NCI-H1105 treated with DMSO at 0.1 percent for 48 hours (cell line): ENCODE measurements at regions not wholly inside any gene's neighbourhood (a gene's known extent, or its start where the extent isn't known, plus 50 kb on each side); places are given as distances from the start of the nearest gene placed in this dataset.

Experiments used
- DNase-seq: peaks from one replicate; lab custom pipeline; 2025; lab: John Stamatoyannopoulos, UW

GRCh38 chr15:37581866-37582532, 352.4 kb upstream of the TMCO5A start:
- DNase-seq, result no peak

- DNase-seq, result no peak
Measured at GRCh38 chr15:37582852-37583251, 351.6 kb upstream of the TMCO5A start.

GRCh38 chr15:37586011-37586583, 348.3 kb upstream of the TMCO5A start:
- no peak for DNase-seq

GRCh38 chr15:37586976-37587375, 347.5 kb upstream of the TMCO5A start:
- no peak for DNase-seq

GRCh38 chr15:37594417-37594816, 340.0 kb upstream of the TMCO5A start:
- DNase-seq, result no peak

- no peak for DNase-seq
Measured at GRCh38 chr15:37595426-37595970, 338.9 kb upstream of the TMCO5A start.

- no peak for DNase-seq
Measured at GRCh38 chr15:37599156-37599555, 335.3 kb upstream of the TMCO5A start.

GRCh38 chr15:37616215-37616614, 318.2 kb upstream of the TMCO5A start:
- DNase-seq, result no peak

- no peak for DNase-seq
Measured at GRCh38 chr15:37618353-37618752, 316.1 kb upstream of the TMCO5A start.

GRCh38 chr15:37619358-37620042, 314.9 kb upstream of the TMCO5A start:
- no peak for DNase-seq

GRCh38 chr15:37625576-37625975, 308.9 kb upstream of the TMCO5A start:
- DNase-seq, result no peak

GRCh38 chr15:37628507-37628906, 305.9 kb upstream of the TMCO5A start:
- no peak for DNase-seq

GRCh38 chr15:37636736-37637135, 297.7 kb upstream of the TMCO5A start:
- no peak for DNase-seq

- DNase-seq, result no peak
Measured at GRCh38 chr15:37638116-37638515, 296.3 kb upstream of the TMCO5A start.

- DNase-seq, result no peak
Measured at GRCh38 chr15:37638691-37639090, 295.7 kb upstream of the TMCO5A start.

- no peak for DNase-seq
Measured at GRCh38 chr15:37652646-37653417, 281.6 kb upstream of the TMCO5A start.

- no peak for DNase-seq
Measured at GRCh38 chr15:37678124-37678523, 256.3 kb upstream of the TMCO5A start.

- no peak for DNase-seq
Measured at GRCh38 chr15:37679627-37680026, 254.8 kb upstream of the TMCO5A start.

- no peak for DNase-seq
Measured at GRCh38 chr15:37682304-37682703, 252.1 kb upstream of the TMCO5A start.

GRCh38 chr15:37691911-37692310, 242.5 kb upstream of the TMCO5A start:
- DNase-seq, result no peak

GRCh38 chr15:37693926-37694325, 240.5 kb upstream of the TMCO5A start:
- no peak for DNase-seq

GRCh38 chr15:37695719-37696118, 238.7 kb upstream of the TMCO5A start:
- DNase-seq, result no peak
